ENCODE measurements at regions not wholly inside any gene's neighbourhood (a gene's known extent, or its start where the extent isn't known, plus 50 kb on each side); places are given as distances from the start of the nearest gene placed in this dataset.
"Not testable (repeated sequence)": the region's sequence is repeated elsewhere in the genome, so short reads cannot be mapped to it uniquely, and the experiment has no call there.

DNA sequence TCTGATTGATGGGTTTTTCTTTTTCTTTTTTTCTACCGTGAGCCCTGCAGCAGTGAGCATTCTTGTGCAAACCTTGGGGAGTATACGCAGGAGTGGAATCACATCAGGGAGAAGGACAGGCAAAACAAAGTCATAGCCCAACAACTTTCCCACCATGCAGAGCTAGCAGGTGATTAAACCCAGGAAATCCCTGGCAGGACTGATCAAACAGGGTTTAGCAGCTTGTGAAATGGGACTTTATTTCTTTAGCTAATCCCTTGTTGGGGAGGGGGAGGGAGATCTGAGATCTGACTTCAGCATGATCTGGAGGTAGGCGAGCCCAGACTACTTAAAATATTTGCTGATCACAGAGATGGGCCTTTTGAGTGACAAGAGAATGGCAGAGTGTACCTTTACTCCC, 162.0 kb upstream of the GLRA1 start:
- no peak for DNase-seq
- in situ Hi-C loops (cut with MboI; ENCODE audit: low pct_unique_long_range_greater_than_20kb, low sequenced_read_pairs), result no loop called here

DNA sequence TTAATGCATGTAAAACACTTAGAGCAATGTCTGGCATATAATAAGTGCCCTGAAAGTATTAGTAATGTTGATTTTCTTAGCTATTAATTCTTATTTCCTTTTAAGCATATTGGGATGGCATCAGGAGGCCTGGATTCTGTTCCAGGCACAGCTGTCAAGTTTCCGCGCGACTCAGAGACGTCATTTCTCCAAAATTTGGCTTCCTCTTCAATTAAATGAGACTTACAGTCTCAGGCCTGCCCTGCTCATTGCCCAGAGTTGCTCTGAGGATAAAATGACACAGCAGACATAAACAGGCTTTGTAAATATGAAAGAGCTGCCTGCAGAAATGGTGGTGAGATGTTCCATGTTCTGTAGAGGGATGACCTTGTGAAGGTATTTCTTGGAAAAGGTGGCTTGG, 159.8 kb upstream of the GLRA1 start:
- in situ Hi-C loops (cut with MboI; ENCODE audit: low pct_unique_long_range_greater_than_20kb, low sequenced_read_pairs), result no loop called here
- no peak for DNase-seq

DNA sequence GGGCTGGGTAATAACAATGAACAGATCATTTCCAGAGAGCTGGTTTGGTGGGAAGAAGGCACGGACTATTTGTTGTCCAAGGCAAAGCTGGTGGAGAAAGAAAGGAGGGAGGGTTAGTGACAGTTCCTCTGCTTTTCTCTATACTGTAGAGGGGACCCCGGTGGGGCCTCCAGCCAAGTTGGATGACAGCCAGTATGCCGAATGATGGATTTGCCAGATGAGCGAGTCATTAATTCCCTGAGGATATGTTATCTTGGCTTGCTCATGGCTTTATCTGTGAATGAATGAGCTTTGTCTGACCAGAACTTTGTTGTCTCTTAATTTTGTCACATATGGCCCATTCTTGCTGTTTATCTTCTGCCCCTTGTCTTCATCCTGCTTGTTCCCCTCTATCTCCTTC, 158.6 kb upstream of the GLRA1 start:
- DNase-seq, result no peak

DNA sequence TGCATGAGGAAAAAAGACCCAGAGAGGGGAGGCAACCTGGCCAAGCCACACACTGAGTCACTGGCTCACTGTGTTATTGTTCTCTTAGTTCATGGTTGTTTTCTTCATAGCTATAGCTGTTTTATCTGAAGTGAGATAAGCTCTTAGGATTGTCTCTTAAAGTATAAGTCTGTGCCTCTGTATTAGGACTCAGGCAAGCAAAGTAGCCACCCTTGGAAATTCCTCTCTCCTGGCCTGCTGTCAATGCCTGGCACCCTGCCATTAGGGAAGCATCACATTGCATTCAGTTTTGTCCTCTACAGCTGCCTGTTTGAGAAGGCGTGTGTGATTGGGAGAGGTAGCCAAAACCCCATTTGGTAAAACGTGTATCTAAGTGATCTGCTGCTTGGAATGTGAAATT, 147.4 kb upstream of the GLRA1 start:
- in situ Hi-C loops (cut with MboI; ENCODE audit: low pct_unique_long_range_greater_than_20kb, low sequenced_read_pairs), result no loop called here
- DNase-seq, result no peak

More for the DNA sequence above, 158.6 kb upstream of the GLRA1 start:
- in situ Hi-C loops (cut with MboI; ENCODE audit: low pct_unique_long_range_greater_than_20kb, low sequenced_read_pairs), result no loop called here

DNA sequence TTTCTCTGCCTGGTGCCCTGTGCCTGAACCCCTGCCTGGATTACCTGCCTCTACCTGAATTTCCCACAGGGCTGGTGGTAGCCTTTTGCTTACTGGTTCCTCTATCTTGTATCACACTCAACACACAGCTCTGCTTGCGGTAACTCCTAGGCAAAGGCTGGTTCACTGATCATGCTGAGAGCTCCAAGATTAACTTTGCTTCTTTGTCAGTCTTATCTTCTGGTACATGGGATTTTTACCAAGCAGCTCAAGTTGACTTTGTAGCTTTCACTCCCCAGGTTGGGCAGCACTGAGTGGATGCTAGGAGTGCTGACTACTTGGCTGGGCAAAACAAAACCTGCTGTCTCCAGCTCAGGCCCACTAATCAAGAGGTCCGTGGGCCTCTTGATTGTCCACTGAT, 145.9 kb upstream of the GLRA1 start:
- DNase-seq, result no peak
- in situ Hi-C loops (cut with MboI; ENCODE audit: low pct_unique_long_range_greater_than_20kb, low sequenced_read_pairs), result no loop called here

DNA sequence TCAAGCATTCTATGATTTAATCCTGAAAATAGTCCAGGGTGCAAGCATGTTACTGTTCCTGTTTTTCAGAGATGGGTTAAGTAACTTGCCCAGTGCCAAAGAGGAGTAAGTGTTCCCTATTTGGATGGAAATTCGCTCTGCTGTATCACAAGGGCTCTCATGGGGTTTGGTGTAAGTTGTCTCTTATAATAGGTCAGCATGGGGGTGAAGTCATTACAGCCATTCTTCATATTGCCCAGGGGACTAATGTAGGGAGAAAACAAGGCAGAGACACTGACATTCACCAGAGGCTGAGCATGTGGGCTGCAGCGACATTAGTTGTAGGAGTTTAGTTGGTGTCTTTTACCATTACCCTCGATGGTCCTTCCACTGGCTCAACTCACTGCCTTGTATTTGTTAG, 142.1 kb upstream of the GLRA1 start:
- in situ Hi-C loops (cut with MboI; ENCODE audit: low pct_unique_long_range_greater_than_20kb, low sequenced_read_pairs), result no loop called here
- DNase-seq, result no peak

DNA sequence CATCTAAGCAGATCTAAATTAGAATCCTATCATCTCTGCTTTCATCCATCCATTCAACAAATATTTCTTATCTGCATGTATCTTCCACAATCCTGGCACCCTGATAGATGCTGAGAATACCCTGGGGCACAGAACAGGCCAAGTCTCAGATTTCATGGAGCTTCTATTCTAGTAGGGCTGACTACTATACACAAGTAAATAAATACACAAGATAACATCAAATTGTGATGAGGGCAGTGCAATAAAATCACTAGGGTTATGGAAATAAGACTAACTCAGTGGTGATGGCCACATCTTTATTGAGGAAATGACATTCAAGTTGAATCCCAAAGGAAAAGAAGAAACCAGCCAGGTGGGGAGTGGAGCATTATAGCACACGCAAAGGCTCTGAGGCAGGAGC, 138.4 kb upstream of the GLRA1 start:
- in situ Hi-C loops (cut with MboI; ENCODE audit: low pct_unique_long_range_greater_than_20kb, low sequenced_read_pairs), result no loop called here
- no peak for DNase-seq

DNA sequence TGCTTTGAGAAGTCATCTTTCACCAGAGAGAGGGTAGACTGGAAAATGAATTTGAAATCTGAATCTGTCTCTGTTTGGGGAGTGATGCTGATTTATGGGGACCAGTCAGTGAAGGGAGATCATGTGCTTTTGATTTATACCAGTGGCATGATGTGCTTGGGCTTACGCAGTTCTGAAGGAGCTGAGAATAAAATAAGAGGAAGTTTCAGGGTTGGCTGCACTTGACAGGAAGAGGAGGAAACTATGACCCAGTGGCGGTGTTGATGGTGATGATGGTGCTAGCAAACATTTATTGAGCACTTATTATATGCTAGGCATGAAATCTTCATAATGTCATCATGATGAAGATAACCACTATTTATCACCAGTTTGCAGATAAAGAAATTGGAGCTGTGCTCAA, 136.4 kb upstream of the GLRA1 start:
- peak; percentile 43 for DNase-seq
- in situ Hi-C loops (cut with MboI; ENCODE audit: low pct_unique_long_range_greater_than_20kb, low sequenced_read_pairs), result no loop called here

DNA sequence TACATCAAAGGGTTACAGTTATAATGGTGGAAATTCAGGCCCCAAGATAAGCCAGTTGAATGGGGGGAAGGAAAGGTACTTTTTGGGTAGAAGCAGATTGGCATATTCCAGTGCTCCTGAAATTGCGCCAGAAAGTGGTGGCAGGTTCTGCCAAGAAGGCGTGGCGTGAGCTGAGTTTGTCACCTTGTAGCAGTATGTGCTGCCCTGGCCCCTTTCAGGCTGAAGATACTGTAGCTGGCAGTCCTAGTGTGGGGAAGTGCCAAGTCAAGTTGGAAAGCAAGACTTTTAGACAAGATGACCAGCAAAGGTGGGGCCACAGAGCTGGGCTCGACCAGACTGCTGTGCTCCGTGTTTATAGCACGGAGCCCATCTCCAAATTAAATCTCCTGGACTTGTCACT, 133.6 kb upstream of the GLRA1 start:
- in situ Hi-C loops (cut with MboI; ENCODE audit: low pct_unique_long_range_greater_than_20kb, low sequenced_read_pairs), result no loop called here

DNA sequence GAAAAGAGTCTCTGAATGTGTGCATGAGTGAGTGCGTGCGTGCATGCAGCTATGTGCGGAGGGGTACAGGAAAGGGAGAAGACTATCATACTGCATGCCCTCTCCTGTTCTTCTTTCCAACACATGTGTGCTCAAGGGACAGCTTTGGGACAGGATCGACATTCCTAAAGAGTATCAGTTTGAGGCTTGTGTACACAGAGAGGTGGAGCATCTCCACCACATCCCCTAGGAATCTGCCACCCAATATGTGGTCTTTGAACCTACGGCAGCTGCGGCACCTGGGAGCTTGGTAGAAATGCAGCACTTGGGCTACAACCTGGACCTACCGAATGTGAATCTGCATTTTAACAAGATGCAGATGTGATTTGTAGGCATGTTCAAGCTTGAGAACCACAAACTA, 132.3 kb upstream of the GLRA1 start:
- in situ Hi-C loops (cut with MboI; ENCODE audit: low pct_unique_long_range_greater_than_20kb, low sequenced_read_pairs), result no loop called here
- DNase-seq, result no peak

More for the DNA sequence above, 133.6 kb upstream of the GLRA1 start:
- DNase-seq, result no peak

DNA sequence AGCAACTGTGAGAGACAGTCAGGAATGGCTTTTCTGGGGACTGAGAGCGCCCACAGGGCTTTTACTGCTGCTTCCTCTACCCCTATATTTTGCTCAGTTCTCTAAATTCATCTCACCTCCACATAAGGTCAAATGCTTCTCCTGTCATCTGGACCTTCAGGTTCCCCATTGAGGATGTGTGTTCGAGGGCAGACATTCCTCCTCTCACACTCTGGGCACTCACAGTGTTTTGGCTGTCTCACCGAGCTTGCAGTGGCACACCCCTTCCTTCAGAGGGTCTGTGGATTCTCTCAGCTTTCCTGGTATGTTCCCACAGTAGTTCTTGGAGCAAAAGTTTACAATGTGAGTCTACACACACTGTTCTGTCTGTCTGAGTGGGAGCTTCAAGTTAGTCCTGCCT, 127.8 kb upstream of the GLRA1 start:
- in situ Hi-C loops (cut with MboI; ENCODE audit: low pct_unique_long_range_greater_than_20kb, low sequenced_read_pairs), result no loop called here

DNA sequence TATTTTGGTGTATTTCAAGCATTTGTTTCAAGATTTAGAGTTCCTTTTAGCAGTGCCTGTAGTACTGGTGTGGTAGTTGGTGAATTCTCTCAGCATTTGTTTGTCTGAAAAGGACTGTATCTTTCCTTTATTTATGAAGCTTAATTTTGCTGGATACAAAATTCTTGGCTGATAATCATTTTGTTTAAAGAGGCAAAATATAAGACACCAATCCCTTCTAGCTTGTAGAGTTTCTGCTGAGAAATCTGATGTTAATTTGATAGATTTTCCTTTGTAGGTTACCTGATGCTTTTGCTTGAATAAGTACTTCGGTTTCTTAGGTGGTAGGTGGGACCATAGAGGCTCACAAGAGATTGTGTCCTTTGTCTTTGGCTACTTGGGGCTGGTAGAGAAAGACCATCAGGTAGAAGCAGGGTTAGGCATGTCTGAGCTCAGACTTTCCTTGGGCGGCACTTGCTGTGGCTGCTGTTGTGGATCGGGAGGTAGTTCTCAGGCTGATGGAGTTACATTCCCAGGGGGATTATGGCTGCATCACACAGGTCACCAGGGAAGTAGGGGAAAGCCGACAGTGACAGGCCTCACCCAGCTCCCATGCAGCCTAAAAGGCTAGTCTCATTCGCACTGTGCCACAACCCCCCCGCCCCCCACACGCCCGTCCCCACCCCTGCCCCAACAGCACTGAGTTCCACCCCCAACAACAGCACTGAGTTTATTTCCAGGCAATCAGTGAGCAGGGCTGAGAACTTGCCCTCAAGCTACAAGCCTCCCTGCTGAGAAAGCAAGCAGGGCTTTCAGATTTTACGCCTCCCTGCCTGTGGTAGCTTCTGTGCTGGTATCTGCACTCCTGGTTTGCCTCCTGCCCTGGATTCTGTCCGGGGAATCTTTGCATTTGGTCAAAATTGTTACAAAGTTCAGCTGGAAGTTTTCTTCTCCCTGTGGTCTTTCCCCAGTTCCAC, 127.1 kb upstream of the GLRA1 start:
- DNase-seq, result no peak
- in situ Hi-C loops (cut with MboI; ENCODE audit: low pct_unique_long_range_greater_than_20kb, low sequenced_read_pairs), result no loop called here

More for the DNA sequence above, 127.8 kb upstream of the GLRA1 start:
- no peak for DNase-seq

DNA sequence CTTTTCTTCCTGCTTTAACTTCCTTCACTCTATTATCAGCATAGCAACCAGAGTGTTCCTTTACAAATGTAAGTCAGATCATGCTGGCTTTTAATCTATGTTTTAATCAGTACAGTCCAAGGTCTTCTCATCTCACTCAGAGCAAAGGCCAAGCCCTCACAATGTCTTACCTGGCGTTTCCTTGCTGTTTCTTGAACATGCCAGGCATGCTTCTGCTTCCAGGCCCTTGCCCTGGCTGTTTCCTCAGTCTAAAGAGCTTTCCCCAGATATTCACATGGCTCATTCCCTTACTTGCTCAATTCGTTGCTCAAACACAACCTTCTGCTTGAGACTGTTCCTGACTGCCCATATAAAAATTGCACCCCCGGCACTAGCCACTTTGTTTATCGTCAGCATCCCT, 121.7 kb upstream of the GLRA1 start:
- DNase-seq, result no peak
- in situ Hi-C loops (cut with MboI; ENCODE audit: low pct_unique_long_range_greater_than_20kb, low sequenced_read_pairs), result no loop called here

DNA sequence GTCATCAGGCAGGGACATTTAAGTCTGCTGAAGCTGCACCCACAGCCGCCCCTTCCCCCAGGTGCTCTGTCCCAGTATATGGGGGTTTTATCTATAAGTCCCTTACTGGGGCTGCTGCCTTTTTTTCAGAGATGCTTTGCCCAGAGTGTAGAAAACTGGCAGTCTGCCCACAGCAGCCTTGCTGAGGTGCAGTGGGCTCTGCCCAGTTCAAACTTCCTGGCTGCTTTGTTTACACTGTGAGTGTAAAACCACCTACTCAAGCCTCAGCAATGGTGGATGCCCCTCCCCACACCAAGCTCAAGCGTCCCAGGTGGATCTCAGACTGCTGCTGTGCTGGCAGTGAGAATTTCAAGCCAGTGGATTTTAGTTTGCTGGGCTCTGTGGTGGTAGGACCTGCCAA, 114.2 kb upstream of the GLRA1 start:
- in situ Hi-C loops (cut with MboI; ENCODE audit: low pct_unique_long_range_greater_than_20kb, low sequenced_read_pairs); DNase-seq: not testable (repeated sequence)

DNA sequence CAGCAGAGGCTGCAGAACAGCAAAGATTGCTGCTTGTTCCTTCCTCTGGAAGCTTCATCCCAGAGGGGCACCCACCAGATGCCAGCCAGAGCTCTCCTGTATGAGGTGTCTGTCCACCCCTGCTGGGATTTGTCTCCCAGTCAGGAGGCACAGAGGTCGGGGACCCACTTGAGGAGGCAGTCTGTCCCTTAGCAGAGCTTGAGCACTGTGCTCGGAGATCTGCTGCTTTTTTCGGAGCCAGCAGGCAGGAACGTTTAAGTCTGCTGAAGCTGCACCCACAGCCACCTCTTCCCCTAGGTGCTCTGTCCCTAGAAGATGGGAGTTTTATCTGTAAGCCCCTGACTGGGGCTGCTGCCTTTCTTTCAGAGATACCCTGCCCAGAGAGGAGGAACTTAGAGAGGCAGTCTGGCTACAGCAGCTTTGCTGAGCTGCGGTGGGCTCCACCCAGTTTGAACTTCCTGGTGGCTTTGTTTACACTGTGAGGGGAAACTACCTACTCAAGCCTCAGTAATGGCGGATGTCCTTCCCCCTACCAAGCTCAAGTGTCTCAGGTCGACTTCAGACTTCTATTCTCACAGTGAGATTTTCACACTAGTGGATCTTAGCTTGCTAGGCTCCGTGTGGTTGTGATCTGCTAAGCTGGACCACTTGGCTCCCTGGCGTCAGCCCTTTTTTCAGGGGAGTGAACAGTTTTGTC, 101.8 kb upstream of the GLRA1 start:
- DNase-seq; in situ Hi-C loops (cut with MboI; ENCODE audit: low pct_unique_long_range_greater_than_20kb, low sequenced_read_pairs): not testable (repeated sequence)

DNA sequence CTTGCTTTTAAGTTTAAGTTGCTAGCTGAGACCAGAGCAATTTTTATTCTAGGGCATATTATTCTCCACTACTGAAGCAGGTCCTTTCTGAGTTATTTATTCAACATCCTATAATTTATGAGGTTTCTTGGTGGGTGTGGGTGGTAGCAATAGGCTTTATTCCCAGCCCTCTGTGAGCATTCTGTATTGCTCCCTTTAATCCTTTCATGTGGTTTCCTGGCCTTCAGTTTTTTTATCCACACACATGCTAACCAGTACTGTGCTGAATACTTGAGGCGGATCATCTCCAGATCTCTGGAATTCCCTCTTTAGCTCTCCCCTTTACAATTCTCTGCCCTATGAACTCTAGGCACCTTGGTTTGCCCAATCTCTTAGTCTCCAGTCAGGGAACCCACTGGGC, 91.8 kb upstream of the GLRA1 start:
- in situ Hi-C loops (cut with MboI; ENCODE audit: low pct_unique_long_range_greater_than_20kb, low sequenced_read_pairs), result no loop called here

DNA sequence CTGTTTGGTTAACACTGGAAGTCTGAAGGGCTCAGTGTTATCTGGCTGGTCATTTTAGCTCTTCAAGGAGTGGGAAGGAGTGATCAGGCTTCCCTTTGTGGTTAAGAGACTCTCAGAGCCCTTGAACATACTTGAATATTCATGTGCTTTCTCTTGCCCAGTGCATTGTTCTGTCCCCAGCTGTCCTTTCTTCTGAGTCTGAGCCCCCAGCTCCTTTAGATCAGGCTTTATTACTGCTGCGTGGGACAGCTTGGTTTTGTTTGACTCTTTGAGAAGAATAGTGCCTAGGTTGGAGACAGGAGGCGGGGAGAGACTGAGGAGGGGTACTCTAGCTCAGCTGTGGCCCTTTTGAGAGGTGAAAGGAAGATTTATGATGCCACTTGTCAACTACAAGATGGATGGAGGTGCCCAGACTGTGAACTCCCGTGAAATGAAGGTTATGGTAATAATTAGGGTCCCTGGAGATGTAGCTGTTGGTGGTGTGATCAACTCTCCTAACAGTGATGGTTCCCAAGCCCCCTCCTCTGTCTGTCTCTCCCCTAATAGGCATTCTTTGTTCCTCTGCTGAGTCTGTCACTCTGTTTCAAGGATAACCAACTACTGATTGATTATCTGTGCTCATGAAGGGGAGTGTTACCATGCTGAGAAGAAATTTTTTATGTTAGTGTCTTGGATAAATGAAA, 83.1 kb upstream of the GLRA1 start:
- in situ Hi-C loops (cut with MboI; ENCODE audit: low pct_unique_long_range_greater_than_20kb, low sequenced_read_pairs), result no loop called here
- DNase-seq, result no peak

More for the DNA sequence above, 91.8 kb upstream of the GLRA1 start:
- DNase-seq, result no peak

DNA sequence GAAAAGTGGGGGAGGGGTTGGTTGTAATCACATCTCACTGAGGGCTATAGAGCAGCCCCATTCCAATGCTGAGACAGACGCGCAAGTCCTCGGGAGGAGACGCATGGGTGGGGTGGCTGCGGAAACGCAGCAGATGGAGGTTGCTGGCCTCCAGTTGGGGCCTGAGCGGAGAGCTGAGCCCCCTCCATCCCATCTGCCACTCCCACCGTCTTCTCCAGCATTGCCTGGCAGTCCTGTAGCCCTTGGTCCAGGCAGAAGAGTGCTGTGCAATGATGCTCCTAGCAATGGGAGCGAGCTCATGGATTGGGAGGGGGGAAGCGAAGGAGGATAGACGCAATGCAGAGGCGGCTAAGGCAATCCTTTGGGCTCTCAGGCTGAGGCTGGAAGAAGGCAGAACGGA, 79.4 kb upstream of the GLRA1 start:
- DNase-seq, result no peak
- in situ Hi-C loops (cut with MboI; ENCODE audit: low pct_unique_long_range_greater_than_20kb, low sequenced_read_pairs), result no loop called here
